ENCODE measurements at regions not wholly inside any gene's neighbourhood (a gene's known extent, or its start where the extent isn't known, plus 50 kb on each side); places are given as distances from the start of the nearest gene placed in this dataset.

DNA sequence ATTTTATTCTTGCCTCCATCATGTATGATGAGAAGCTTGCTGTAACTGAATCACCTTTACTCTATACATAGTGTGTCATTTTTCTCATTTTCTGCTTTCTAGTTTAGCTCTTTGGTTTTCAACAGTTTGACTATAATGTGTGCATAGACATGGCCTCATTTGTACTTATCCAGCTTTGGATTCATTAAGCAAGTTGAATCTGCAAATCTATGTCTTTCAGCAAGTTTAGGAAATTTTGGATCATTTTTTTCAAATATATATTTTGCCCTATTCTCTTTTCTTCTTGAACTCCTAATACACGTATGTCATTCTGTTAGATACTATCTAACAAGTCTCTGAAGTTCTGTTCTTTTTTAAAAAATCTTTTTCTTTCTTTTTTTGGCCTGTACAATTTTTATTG is 57.8 kb downstream of the PRLHR start:
- DNase-seq (ENCODE audit: low read depth), result no peak

GRCh38 chr10:118534136-118534535 is 61.3 kb downstream of the PRLHR start:
- DNase-seq (ENCODE audit: low read depth), result no peak

GRCh38 chr10:118531105-118531852 is 64.2 kb downstream of the PRLHR start:
- DNase-seq (ENCODE audit: low read depth), result no peak

- no peak for DNase-seq (ENCODE audit: low read depth)
These were observed 67.0 kb downstream of the PRLHR start for GRCh38 chr10:118528426-118528825.

DNA sequence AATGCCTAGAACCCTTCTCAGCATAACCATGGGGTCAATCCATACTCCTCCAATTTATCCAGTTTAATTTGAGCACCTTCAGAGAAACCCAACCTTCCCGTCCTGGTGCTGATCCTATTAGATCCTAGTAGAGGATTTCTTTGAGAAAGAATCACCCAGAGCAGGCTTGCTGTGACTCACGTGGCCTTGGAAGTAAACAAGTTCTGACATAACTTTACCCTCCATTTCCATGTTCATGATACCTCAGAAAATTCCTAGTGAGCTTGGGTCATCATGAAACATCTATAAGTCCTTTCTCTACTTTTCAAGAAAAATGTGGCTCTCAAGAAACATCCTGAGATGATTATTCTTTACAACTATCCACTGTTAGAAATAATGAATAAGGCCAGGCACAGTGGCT is 71.7 kb downstream of the PRLHR start:
- no peak for DNase-seq (ENCODE audit: low read depth)

- no peak for DNase-seq (ENCODE audit: low read depth)
These were observed 72.5 kb downstream of the PRLHR start for GRCh38 chr10:118522791-118523498.

DNA sequence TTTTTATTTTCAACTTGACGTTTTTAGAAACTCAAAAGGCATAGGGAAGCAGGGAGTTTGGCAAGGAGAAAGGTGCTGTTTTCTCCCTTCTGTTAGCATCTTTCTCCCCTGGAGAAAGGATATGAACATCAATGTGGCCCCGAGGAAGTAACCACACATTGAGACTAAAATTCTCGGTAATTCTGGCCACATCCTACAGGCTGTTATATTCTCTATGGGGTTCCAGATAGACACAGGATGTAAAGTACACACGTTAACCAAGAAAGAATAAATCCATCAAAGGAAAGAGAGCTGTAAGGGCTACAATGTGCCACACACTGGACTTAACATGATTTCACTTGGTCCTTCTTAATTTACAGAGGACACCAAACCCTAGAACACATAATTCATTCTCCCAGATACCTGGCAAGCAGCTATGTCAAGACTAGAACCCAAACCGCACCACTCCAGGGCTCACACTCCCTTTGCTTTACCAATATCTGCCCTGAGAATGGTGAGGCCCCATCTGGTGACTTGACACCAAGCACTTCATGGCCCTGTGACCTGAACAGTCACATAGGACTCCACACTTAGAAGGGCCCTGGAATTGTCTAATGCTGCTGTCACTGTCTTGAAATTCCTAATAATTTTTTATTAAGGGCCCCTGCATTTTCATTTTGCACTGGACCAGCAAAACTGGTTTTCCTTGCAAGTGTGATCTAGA is 73.9 kb downstream of the PRLHR start:
- no peak for DNase-seq (ENCODE audit: low read depth)

DNA sequence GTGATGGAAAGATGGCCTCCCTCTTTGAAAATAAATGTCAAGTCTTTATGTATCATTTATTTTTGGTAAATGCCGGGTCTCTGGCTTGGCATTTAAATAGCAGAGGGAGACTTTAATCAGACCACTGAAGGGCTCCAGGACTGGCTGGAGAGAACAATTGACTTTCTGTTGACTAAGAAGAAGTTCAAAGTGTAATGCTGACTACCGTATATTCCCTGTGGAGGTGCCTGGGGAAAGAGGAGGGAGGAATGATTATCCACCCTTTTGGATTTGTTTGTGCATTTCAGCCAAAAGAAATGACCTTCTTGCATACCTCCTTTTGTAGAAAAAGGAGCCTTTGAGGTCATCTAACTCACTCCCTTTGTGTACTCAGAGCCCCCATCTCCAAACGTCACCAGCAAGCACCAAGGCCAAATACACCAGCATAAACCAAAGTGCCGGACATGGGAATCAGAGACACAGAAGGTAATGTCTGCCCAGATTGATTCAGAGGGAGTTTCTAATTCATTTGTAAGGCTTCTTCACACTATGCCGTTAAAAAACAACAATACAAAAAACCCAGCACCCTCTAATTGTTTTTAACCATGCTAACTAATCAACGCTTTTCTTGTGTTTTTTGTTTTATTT is 75.2 kb downstream of the PRLHR start:
- DNase-seq (ENCODE audit: low read depth), result no peak

DNA sequence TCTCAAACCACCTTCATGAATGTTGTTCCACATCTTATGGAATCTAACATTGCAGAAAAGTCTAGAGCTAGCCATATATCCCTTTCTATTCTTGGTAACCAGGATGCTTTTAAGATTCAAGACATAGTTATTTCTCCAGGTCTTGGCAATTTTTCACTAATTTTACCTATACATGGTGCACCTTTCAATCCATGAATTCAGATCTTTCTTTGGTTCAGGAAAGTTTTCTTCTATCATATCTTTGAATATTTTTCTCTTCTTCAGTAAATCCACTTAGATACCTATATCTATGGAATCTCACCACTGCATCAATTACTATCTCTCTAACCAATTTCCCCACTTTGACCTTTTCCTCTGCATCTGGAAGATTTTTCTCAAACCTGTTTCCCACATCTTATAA is 77.4 kb downstream of the PRLHR start:
- DNase-seq (ENCODE audit: low read depth), result no peak

- no peak for DNase-seq (ENCODE audit: low read depth)
These were observed 78.7 kb downstream of the PRLHR start for GRCh38 chr10:118516716-118517115.

DNA sequence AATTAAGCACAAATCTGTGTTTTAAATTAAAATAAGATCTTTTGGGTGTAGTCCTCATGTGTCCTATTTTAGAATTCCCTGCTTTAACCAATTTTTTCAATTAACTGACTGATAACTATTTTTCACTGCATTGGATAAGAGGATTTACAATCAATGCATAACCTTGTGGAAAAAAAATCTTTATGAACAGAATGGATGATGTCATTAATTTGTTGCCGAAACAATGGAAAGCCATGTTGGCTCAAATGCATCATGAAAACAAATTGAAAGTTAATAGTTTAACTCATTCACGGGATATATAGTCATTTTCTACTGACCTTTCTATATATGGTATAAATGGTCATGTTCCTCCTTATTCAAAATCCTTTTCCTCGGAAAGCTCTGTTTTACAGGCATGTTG is 82.3 kb downstream of the PRLHR start:
- DNase-seq (ENCODE audit: low read depth), result no peak

DNA sequence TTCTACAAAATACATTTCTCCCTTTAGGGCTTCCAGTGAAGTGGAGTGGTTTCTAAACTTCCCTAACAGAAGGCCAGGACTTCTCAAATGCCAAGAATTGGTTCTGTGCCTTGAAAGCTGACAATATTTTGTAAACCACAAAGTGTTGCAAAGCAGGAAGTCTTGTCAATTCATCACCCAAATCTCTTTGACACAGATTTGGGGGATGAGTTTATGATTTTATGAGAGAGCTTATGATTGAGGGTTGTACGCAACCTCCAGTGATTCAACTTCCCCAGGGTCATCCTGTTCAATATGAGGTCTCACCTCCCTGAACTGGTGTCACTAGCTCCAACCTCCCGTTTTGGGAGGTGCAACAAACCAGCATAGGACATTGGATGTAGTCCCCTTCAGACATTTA is 83.7 kb downstream of the PRLHR start:
- DNase-seq (ENCODE audit: low read depth), result no peak

GRCh38 chr10:118508863-118509262 is 86.6 kb downstream of the PRLHR start:
- no peak for DNase-seq (ENCODE audit: low read depth)

DNA sequence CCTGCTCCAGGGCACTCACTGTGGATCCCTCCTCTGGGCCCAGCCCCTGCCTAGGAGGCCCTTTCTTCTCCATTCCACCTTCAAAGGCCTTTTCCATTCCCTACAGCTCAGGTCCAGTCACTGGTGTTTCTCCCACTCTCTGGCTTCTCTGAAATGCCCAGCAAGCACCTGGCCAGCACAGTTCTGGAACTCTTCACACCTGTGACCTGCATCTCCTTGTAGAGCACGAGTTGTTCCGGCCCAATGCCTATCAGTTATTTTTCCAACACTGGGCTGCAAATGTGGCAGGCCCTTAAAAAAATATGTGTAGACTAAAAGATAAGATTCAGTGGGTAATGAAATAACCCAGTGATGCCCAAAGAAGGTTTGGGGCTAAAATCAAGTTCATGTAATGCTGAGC is 87.1 kb downstream of the PRLHR start:
- DNase-seq (ENCODE audit: low read depth), result no peak

GRCh38 chr10:118506671-118507590 is 88.5 kb downstream of the PRLHR start:
- no peak for DNase-seq (ENCODE audit: low read depth)

GRCh38 chr10:118505363-118505762 is 90.1 kb downstream of the PRLHR start:
- DNase-seq (ENCODE audit: low read depth), result no peak

DNA sequence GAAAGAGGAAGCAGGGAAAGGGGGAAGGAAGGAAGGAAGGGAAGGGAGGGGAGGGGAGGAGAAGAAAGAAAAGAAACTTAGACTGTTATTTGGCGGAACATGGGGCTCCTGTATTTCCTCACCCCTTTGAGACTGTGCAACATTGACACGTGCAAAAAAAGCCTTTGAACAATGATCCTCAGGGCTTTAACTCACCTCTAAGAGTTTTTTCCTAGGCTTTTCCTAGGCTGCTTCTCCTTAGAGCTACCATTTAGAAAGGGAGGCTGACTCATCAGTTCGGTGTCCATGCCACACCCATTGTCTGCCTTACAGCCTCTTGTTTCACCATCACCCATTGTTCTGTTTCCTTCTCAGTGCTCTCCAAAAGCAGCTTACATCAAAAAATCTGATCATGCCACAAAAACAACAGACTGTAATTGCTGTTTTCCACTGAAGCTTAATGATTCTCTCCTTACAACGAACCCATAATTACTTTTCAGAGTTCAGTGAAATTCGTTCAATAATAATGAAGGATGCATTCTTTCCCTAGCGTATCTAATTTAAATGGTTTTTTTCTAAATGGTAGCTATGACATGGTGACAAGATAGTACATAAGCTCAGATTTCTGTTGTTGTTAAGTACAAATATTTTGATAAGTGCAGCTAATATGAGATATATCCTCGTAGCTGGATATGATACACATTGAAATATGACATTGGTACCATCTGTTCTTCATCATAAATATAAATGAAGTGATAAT is 90.8 kb downstream of the PRLHR start:
- DNase-seq (ENCODE audit: low read depth), result no peak

DNA sequence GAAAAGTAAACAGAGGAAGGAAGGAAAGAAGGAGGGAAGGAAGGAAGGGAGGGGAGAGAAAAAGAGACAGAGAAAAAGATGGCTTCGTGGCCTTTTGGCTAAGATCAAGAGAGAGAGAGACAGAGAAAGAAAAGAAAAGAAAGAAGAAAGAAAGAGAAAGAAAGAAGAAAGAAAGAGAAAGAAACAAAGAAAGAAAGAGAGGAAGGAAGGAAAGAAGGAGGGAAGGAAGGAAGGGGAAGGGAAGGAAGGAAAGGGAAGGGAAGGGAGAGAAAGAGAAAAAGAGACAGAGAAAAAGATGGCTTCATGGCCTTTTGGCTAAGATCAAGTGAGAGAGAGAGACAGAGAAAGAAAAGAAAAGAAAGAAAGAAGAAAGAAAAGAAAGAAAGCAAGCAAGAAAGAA is 91.4 kb downstream of the PRLHR start:
- DNase-seq (ENCODE audit: low read depth), result no peak

GRCh38 chr10:118503192-118503591 is 92.3 kb downstream of the PRLHR start:
- DNase-seq (ENCODE audit: low read depth), result no peak

- no peak for DNase-seq (ENCODE audit: low read depth)
These were observed 93.6 kb downstream of the PRLHR start for GRCh38 chr10:118501637-118502440.
